Activated CD4-positive, alpha-beta T cell treated with anti-CD3 and anti-CD28 coated beads, Interleukin-2, amount 10 ng/mL, durations not matched to agents 24 days and 14 days (primary cell): ENCODE measurements at regions not wholly inside any gene's neighbourhood (a gene's known extent, or its start where the extent isn't known, plus 50 kb on each side); places are given as distances from the start of the nearest gene placed in this dataset.

ENCODE experiments used
- DNase-seq: peaks from one replicate; pipeline ENCODE4 v3.0.0; 2022
- H3K27ac Mint-ChIP-seq: one replicate; pipeline ENCODE4 v1.8.0; 2022; ENCODE audit warnings: mild to moderate bottlenecking, mixed read lengths
- H3K27me3 Mint-ChIP-seq: one replicate; pipeline ENCODE4 v1.8.0; 2022; ENCODE audit warnings: mixed read lengths
- H3K36me3 Mint-ChIP-seq: one replicate; pipeline ENCODE4 v1.8.0; 2022; ENCODE audit warnings: low read depth, mild to moderate bottlenecking, mixed read lengths
- H3K4me1 Mint-ChIP-seq: one replicate; pipeline ENCODE4 v1.8.0; 2021; ENCODE audit warnings: mixed read lengths
- H3K4me3 Mint-ChIP-seq: one replicate; pipeline ENCODE4 v1.8.0; 2022; ENCODE audit warnings: mild to moderate bottlenecking, moderate library complexity, mixed read lengths
- H3K9me3 Mint-ChIP-seq: one replicate; pipeline ENCODE4 v1.8.0; 2021; ENCODE audit warnings: mixed read lengths
- intact Hi-C: fragments of 100-400 bp; cut with micrococcal nuclease; formaldehyde crosslinking; loops from one replicate; pipeline ENCODE4 v1.15.1; 2023

- Mint-ChIP-seq H3K27ac (no peak overlapping the region), H3K36me3 (no peaks in the 10 kb centered on the region), H3K9me3 (no peaks in the 10 kb centered on the region), H3K4me3 (no peak overlapping the region), H3K4me1 (peaks cover 8% of the 10 kb centered on the region), H3K27me3 (peaks cover 18% of the 10 kb centered on the region)
- no peak for DNase-seq
- intact Hi-C loops: no loop called here
Measured at GRCh38 chr3:197444793-197445379, 110.9 kb downstream of the BDH1 start.

GRCh38 chr3:197443506-197443905 lies 112.3 kb downstream of the BDH1 start:
- peaks cover 14% of the 10 kb centered on the region for H3K27me3 Mint-ChIP-seq
- intact Hi-C loops: no loop called here
- DNase-seq: no peak
- no peak overlapping the region for H3K4me3 Mint-ChIP-seq
- no peaks in the 10 kb centered on the region for H3K9me3 Mint-ChIP-seq
- no peaks in the 10 kb centered on the region for H3K36me3 Mint-ChIP-seq
- H3K27ac Mint-ChIP-seq: no peak overlapping the region
- H3K4me1 Mint-ChIP-seq: peaks cover 8% of the 10 kb centered on the region

GRCh38 chr3:197440717-197441303 lies 115.0 kb downstream of the BDH1 start:
- Mint-ChIP-seq H3K9me3 (no peaks in the 10 kb centered on the region), H3K4me3 (no peak overlapping the region), H3K27ac (no peak overlapping the region), H3K27me3 (peaks cover 10% of the 10 kb centered on the region), H3K36me3 (no peaks in the 10 kb centered on the region), H3K4me1 (peaks cover 6% of the 10 kb centered on the region)
- no peak for DNase-seq
- intact Hi-C loops: no loop called here

- H3K9me3 Mint-ChIP-seq: no peaks in the 10 kb centered on the region
- H3K27ac Mint-ChIP-seq: no peak overlapping the region
- H3K4me1 Mint-ChIP-seq: no peaks in the 10 kb centered on the region
- no peak for DNase-seq
- H3K4me3 Mint-ChIP-seq: no peak overlapping the region
- intact Hi-C loops: no loop called here
- H3K27me3 Mint-ChIP-seq: peaks cover 17% of the 10 kb centered on the region
- no peaks in the 10 kb centered on the region for H3K36me3 Mint-ChIP-seq
Measured at GRCh38 chr3:197438906-197439305, 116.9 kb downstream of the BDH1 start.

GRCh38 chr3:197435426-197435825 lies 120.3 kb downstream of the BDH1 start:
- Mint-ChIP-seq H3K9me3 (no peaks in the 10 kb centered on the region), H3K27me3 (peaks cover 13% of the 10 kb centered on the region), H3K4me3 (no peak overlapping the region), H3K27ac (no peak overlapping the region), H3K36me3 (no peaks in the 10 kb centered on the region), H3K4me1 (peaks cover 16% of the 10 kb centered on the region)
- DNase-seq: no peak
- intact Hi-C loops: no loop called here

GRCh38 chr3:197434830-197435229 lies 120.9 kb downstream of the BDH1 start:
- peaks cover 19% of the 10 kb centered on the region for H3K4me1 Mint-ChIP-seq
- H3K9me3 Mint-ChIP-seq: no peaks in the 10 kb centered on the region
- no peak overlapping the region for H3K4me3 Mint-ChIP-seq
- no peak for DNase-seq
- intact Hi-C loops: loop anchor here (5.0 kb wide), 1 partner anchor 38 kb away; no protein-coding TSS in a partner anchor
- H3K27me3 Mint-ChIP-seq: peaks cover 13% of the 10 kb centered on the region
- H3K27ac Mint-ChIP-seq: no peak overlapping the region
- H3K36me3 Mint-ChIP-seq: no peaks in the 10 kb centered on the region

GRCh38 chr3:197432384-197433127 lies 123.2 kb downstream of the BDH1 start:
- Mint-ChIP-seq H3K27ac (no peak overlapping the region), H3K4me1 (peaks cover 41% of the 10 kb centered on the region), H3K9me3 (no peaks in the 10 kb centered on the region), H3K36me3 (no peaks in the 10 kb centered on the region), H3K27me3 (peaks cover 13% of the 10 kb centered on the region), H3K4me3 (no peak overlapping the region)
- no peak for DNase-seq
- intact Hi-C loops: loop anchor here (5.0 kb wide), 1 partner anchor 35 kb away; no protein-coding TSS in a partner anchor

GRCh38 chr3:197431346-197431910 lies 124.3 kb downstream of the BDH1 start:
- Mint-ChIP-seq H3K4me3 (no peak overlapping the region), H3K9me3 (no peaks in the 10 kb centered on the region), H3K4me1 (peaks cover 47% of the 10 kb centered on the region), H3K27ac (peak overlapping the region; percentile 51), H3K27me3 (peaks cover 13% of the 10 kb centered on the region), H3K36me3 (no peaks in the 10 kb centered on the region)
- no peak for DNase-seq
- intact Hi-C loops: loop anchor here (5.0 kb wide), 1 partner anchor 34 kb away; no protein-coding TSS in a partner anchor

- no peak for DNase-seq
- Mint-ChIP-seq H3K27me3 (peaks cover 13% of the 10 kb centered on the region), H3K36me3 (no peaks in the 10 kb centered on the region), H3K9me3 (no peaks in the 10 kb centered on the region), H3K4me3 (no peak overlapping the region), H3K27ac (peak overlapping the region; percentile 56), H3K4me1 (peaks cover 47% of the 10 kb centered on the region)
- intact Hi-C loops: loop anchor here (5.0 kb wide), 1 partner anchor 34 kb away; no protein-coding TSS in a partner anchor
Measured at GRCh38 chr3:197430934-197431333, 124.8 kb downstream of the BDH1 start.

GRCh38 chr3:197430502-197430901 lies 125.3 kb downstream of the BDH1 start:
- Mint-ChIP-seq H3K27me3 (peaks cover 14% of the 10 kb centered on the region), H3K4me3 (peak overlapping the region; percentile 21), H3K36me3 (no peaks in the 10 kb centered on the region), H3K9me3 (no peaks in the 10 kb centered on the region), H3K4me1 (peaks cover 49% of the 10 kb centered on the region), H3K27ac (peak overlapping the region; percentile 56)
- DNase-seq: no peak
- intact Hi-C loops: loop anchor here (5.0 kb wide), 1 partner anchor 33 kb away; no protein-coding TSS in a partner anchor

- Mint-ChIP-seq H3K4me1 (peaks cover 55% of the 10 kb centered on the region), H3K4me3 (peak overlapping the region; percentile 71), H3K36me3 (no peaks in the 10 kb centered on the region), H3K27me3 (peaks cover 14% of the 10 kb centered on the region), H3K27ac (peak overlapping the region; percentile 92), H3K9me3 (no peaks in the 10 kb centered on the region)
- DNase-seq: no peak
- intact Hi-C loops: loop anchor here (5.0 kb wide), 1 partner anchor 88 kb away; no protein-coding TSS in a partner anchor
Measured at GRCh38 chr3:197428952-197429351, 126.8 kb downstream of the BDH1 start.

- H3K4me3 Mint-ChIP-seq: peak overlapping the region; percentile 71
- no peaks in the 10 kb centered on the region for H3K36me3 Mint-ChIP-seq
- H3K27me3 Mint-ChIP-seq: peaks cover 13% of the 10 kb centered on the region
- peak overlapping the region; percentile 92 for H3K27ac Mint-ChIP-seq
- intact Hi-C loops: loop anchor here (5.0 kb wide), 1 partner anchor 89 kb away; no protein-coding TSS in a partner anchor
- H3K9me3 Mint-ChIP-seq: no peaks in the 10 kb centered on the region
- peaks cover 55% of the 10 kb centered on the region for H3K4me1 Mint-ChIP-seq
- DNase-seq: peak; percentile 91
Measured at GRCh38 chr3:197428117-197428801, 127.5 kb downstream of the BDH1 start.

GRCh38 chr3:197427021-197427420 lies 128.6 kb upstream of the DLG1 start:
- Mint-ChIP-seq H3K36me3 (no peaks in the 10 kb centered on the region), H3K4me3 (no peak overlapping the region), H3K9me3 (no peaks in the 10 kb centered on the region), H3K4me1 (peaks cover 51% of the 10 kb centered on the region), H3K27me3 (peaks cover 12% of the 10 kb centered on the region), H3K27ac (no peak overlapping the region)
- no peak for DNase-seq
- intact Hi-C loops: loop anchor here (5.0 kb wide), 1 partner anchor 90 kb away; no protein-coding TSS in a partner anchor
